ENCODE measurements at regions not wholly inside any gene's neighbourhood (a gene's known extent, or its start where the extent isn't known, plus 50 kb on each side); places are given as distances from the start of the nearest gene placed in this dataset.
A peak's percentile ranks its signal among the peaks of the same experiment; 100 is the strongest.

- Histone ChIP-seq H4K20me1 (ENCODE audit: insufficient read depth, low read depth, low read length) (no peaks in the 10 kb centered on the region), H3K9ac (ENCODE audit: low read length) (no peak overlapping the region), H3K4me1 (ENCODE audit: low read length) (no peaks in the 10 kb centered on the region; the same call in 1 of the 2 replicates), H3K4me3 (ENCODE audit: low read length) (no peak overlapping the region), H2AFZ (ENCODE audit: low read length) (no peak overlapping the region), H3K27ac (ENCODE audit: low read length) (no peak overlapping the region), H3K36me3 (ENCODE audit: insufficient read depth, low read length) (no peaks in the 10 kb centered on the region), H3K9me2 (replicated peaks; ENCODE audit: insufficient read depth, low read length) (no peaks in the 10 kb centered on the region), H3K27me3 (ENCODE audit: low read length) (no peaks in the 10 kb centered on the region), H3K4me2 (ENCODE audit: low read depth, low read length, poor library complexity, severe bottlenecking) (peak overlapping the region; percentile 24), H3K79me2 (ENCODE audit: low read length) (no peaks in the 10 kb centered on the region), H3K9me3 (ENCODE audit: low read length) (no peaks in the 10 kb centered on the region)
- no peak for DNase-seq
Measured at GRCh38 chr7:3094701-3095445, 51.2 kb upstream of the CARD11 start.

GRCh38 chr7:3097734-3098133 is 54.1 kb upstream of the CARD11 start:
- no peaks in the 10 kb centered on the region for H3K9me2 ChIP-seq (replicated peaks; ENCODE audit: insufficient read depth, low read length)
- H3K27ac ChIP-seq (ENCODE audit: low read length), result no peak overlapping the region
- no peak overlapping the region for H3K4me3 ChIP-seq (ENCODE audit: low read length)
- H3K36me3 ChIP-seq (ENCODE audit: insufficient read depth, low read length), result no peaks in the 10 kb centered on the region
- no peak overlapping the region for H2AFZ ChIP-seq (ENCODE audit: low read length)
- no peaks in the 10 kb centered on the region; the same call in 1 of the 2 replicates for H3K4me1 ChIP-seq (ENCODE audit: low read length)
- H3K4me2 ChIP-seq (ENCODE audit: low read depth, low read length, poor library complexity, severe bottlenecking), result no peak overlapping the region
- DNase-seq, result no peak
- no peak overlapping the region for H3K9ac ChIP-seq (ENCODE audit: low read length)
- H3K79me2 ChIP-seq (ENCODE audit: low read length), result no peaks in the 10 kb centered on the region
- no peaks in the 10 kb centered on the region for H3K27me3 ChIP-seq (ENCODE audit: low read length)
- no peaks in the 10 kb centered on the region for H3K9me3 ChIP-seq (ENCODE audit: low read length)
- H4K20me1 ChIP-seq (ENCODE audit: insufficient read depth, low read depth, low read length), result no peaks in the 10 kb centered on the region

GRCh38 chr7:3102159-3102558 is 58.5 kb upstream of the CARD11 start:
- H3K9me3 ChIP-seq (ENCODE audit: low read length), result no peaks in the 10 kb centered on the region
- H3K4me1 ChIP-seq (ENCODE audit: low read length), result peaks cover 2% of the 10 kb centered on the region; the same call in 1 of the 2 replicates
- H3K4me2 ChIP-seq (ENCODE audit: low read depth, low read length, poor library complexity, severe bottlenecking), result no peak overlapping the region
- no peak overlapping the region for H3K4me3 ChIP-seq (ENCODE audit: low read length)
- no peaks in the 10 kb centered on the region for H4K20me1 ChIP-seq (ENCODE audit: insufficient read depth, low read depth, low read length)
- H3K79me2 ChIP-seq (ENCODE audit: low read length), result no peaks in the 10 kb centered on the region
- H3K9me2 ChIP-seq (replicated peaks; ENCODE audit: insufficient read depth, low read length), result no peaks in the 10 kb centered on the region
- H3K36me3 ChIP-seq (ENCODE audit: insufficient read depth, low read length), result no peaks in the 10 kb centered on the region
- H2AFZ ChIP-seq (ENCODE audit: low read length), result no peak overlapping the region
- H3K9ac ChIP-seq (ENCODE audit: low read length), result no peak overlapping the region
- no peaks in the 10 kb centered on the region for H3K27me3 ChIP-seq (ENCODE audit: low read length)
- no peak overlapping the region for H3K27ac ChIP-seq (ENCODE audit: low read length)
- DNase-seq, result no peak

DNA sequence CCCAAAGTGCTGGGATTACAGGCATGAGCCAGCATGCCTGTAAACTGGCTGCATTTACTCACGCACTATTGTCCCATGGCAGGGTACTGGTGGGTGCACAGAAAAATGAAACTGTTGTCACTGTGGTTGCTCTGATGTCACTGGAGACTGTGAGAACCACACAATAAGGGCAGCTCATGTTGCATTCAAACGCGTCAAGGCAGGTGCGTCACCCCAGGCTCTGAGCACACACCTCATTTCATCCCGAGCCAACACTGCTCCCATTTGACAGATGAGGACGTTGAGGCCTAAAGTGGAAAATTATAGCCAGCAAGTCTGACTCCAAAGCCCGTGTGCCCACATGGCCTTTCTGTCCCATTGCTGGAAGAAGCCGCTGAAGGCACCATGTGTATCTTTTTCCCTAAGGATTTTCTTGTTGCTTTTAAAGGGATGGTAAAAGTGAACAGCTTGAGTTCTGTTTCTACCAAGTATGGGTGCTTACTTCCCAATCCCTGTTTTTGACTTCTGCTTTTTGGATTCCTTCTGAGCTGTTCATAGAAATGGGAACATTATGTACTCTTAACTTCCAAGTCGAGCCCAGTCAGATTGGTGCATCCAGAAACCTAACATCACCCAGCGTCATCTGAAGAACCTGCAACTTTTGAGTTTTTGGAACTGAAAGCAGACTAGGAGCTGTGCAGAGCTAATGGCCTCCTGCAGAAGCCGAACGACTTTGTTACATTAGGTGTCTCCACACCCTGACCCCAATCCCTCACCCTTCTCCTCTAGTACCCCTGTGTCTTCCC is 60.1 kb upstream of the CARD11 start:
- Histone ChIP-seq H3K4me1 (ENCODE audit: low read length) (peaks cover 2% of the 10 kb centered on the region; the same call in 1 of the 2 replicates), H3K4me3 (ENCODE audit: low read length) (no peak overlapping the region), H3K4me2 (ENCODE audit: low read depth, low read length, poor library complexity, severe bottlenecking) (no peak overlapping the region), H3K9me2 (replicated peaks; ENCODE audit: insufficient read depth, low read length) (no peaks in the 10 kb centered on the region), H3K79me2 (ENCODE audit: low read length) (no peaks in the 10 kb centered on the region), H3K9me3 (ENCODE audit: low read length) (no peaks in the 10 kb centered on the region), H3K27ac (ENCODE audit: low read length) (no peak overlapping the region), H2AFZ (ENCODE audit: low read length) (no peak overlapping the region), H3K27me3 (ENCODE audit: low read length) (no peaks in the 10 kb centered on the region), H3K9ac (ENCODE audit: low read length) (no peak overlapping the region), H3K36me3 (ENCODE audit: insufficient read depth, low read length) (no peaks in the 10 kb centered on the region), H4K20me1 (ENCODE audit: insufficient read depth, low read depth, low read length) (no peaks in the 10 kb centered on the region)
- no peak for DNase-seq

GRCh38 chr7:3105856-3106255 is 62.2 kb upstream of the CARD11 start:
- no peaks in the 10 kb centered on the region for H3K36me3 ChIP-seq (ENCODE audit: insufficient read depth, low read length)
- no peak overlapping the region for H3K27ac ChIP-seq (ENCODE audit: low read length)
- no peak overlapping the region for H3K4me2 ChIP-seq (ENCODE audit: low read depth, low read length, poor library complexity, severe bottlenecking)
- H3K4me3 ChIP-seq (ENCODE audit: low read length), result no peak overlapping the region
- no peaks in the 10 kb centered on the region for H4K20me1 ChIP-seq (ENCODE audit: insufficient read depth, low read depth, low read length)
- H3K27me3 ChIP-seq (ENCODE audit: low read length), result no peaks in the 10 kb centered on the region
- H2AFZ ChIP-seq (ENCODE audit: low read length), result no peak overlapping the region
- no peak for DNase-seq
- no peaks in the 10 kb centered on the region for H3K79me2 ChIP-seq (ENCODE audit: low read length)
- no peaks in the 10 kb centered on the region for H3K9me2 ChIP-seq (replicated peaks; ENCODE audit: insufficient read depth, low read length)
- no peak overlapping the region for H3K9ac ChIP-seq (ENCODE audit: low read length)
- H3K4me1 ChIP-seq (ENCODE audit: low read length), result peaks cover 2% of the 10 kb centered on the region; the same call in 1 of the 2 replicates
- no peaks in the 10 kb centered on the region for H3K9me3 ChIP-seq (ENCODE audit: low read length)

- Histone ChIP-seq H3K9me3 (ENCODE audit: low read length) (no peaks in the 10 kb centered on the region), H3K4me2 (ENCODE audit: low read depth, low read length, poor library complexity, severe bottlenecking) (no peak overlapping the region), H3K9ac (ENCODE audit: low read length) (no peak overlapping the region), H3K4me3 (ENCODE audit: low read length) (no peak overlapping the region), H3K36me3 (ENCODE audit: insufficient read depth, low read length) (no peaks in the 10 kb centered on the region), H3K4me1 (ENCODE audit: low read length) (peaks cover 2% of the 10 kb centered on the region; the same call in 1 of the 2 replicates), H3K9me2 (replicated peaks; ENCODE audit: insufficient read depth, low read length) (no peaks in the 10 kb centered on the region), H3K79me2 (ENCODE audit: low read length) (no peaks in the 10 kb centered on the region), H4K20me1 (ENCODE audit: insufficient read depth, low read depth, low read length) (no peaks in the 10 kb centered on the region), H3K27me3 (ENCODE audit: low read length) (no peaks in the 10 kb centered on the region), H2AFZ (ENCODE audit: low read length) (no peak overlapping the region), H3K27ac (ENCODE audit: low read length) (no peak overlapping the region)
- DNase-seq, result no peak
Measured at GRCh38 chr7:3106361-3106826, 62.7 kb upstream of the CARD11 start.

DNA sequence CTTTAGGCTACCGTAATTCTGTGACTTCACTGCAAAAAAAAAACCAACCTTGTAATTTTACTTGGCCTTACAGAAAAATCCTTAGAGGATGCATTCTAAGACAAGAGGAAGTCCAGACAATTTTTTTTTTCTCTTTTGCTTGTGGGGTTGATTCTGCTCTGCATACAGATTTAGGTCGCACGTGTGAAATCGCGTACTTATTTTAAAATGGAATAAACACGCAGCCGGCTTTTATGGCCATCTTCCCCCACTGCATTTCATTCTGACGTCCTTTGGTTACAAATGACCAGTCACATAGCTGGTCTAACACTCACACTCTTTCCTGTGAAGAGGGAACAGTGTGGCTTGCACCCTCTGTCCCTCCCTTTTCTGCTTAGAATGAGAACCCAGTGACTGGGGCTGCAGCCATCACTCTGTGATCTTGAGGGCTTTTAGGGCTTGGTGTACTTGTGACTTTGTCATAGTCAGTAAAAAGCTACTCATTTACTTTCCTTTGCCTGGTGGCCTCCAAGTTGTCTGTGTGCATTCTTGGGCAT is 63.6 kb upstream of the CARD11 start:
- DNase-seq, result no peak

More for the DNA sequence above, 63.6 kb upstream of the CARD11 start:
- Histone ChIP-seq H3K27ac (ENCODE audit: low read length) (no peak overlapping the region), H3K4me2 (ENCODE audit: low read depth, low read length, poor library complexity, severe bottlenecking) (no peak overlapping the region), H2AFZ (ENCODE audit: low read length) (no peak overlapping the region), H3K9me3 (ENCODE audit: low read length) (no peaks in the 10 kb centered on the region), H3K4me3 (ENCODE audit: low read length) (no peak overlapping the region), H3K9me2 (replicated peaks; ENCODE audit: insufficient read depth, low read length) (no peaks in the 10 kb centered on the region), H3K36me3 (ENCODE audit: insufficient read depth, low read length) (no peaks in the 10 kb centered on the region), H3K79me2 (ENCODE audit: low read length) (no peaks in the 10 kb centered on the region), H3K9ac (ENCODE audit: low read length) (no peak overlapping the region), H3K4me1 (ENCODE audit: low read length) (peaks cover 2% of the 10 kb centered on the region; the same call in 1 of the 2 replicates), H4K20me1 (ENCODE audit: insufficient read depth, low read depth, low read length) (no peaks in the 10 kb centered on the region), H3K27me3 (ENCODE audit: low read length) (no peaks in the 10 kb centered on the region)
